ENCODE measurements at regions not wholly inside any gene's neighbourhood (a gene's known extent, or its start where the extent isn't known, plus 50 kb on each side); places are given as distances from the start of the nearest gene placed in this dataset.
"Not testable (repeated sequence)": the region's sequence is repeated elsewhere in the genome, so short reads cannot be mapped to it uniquely, and the experiment has no call there.

GRCh38 chr7:81154565-81154964, 235.7 kb upstream of the SEMA3C start:
- H3K4me3 ChIP-seq (replicated peaks; ENCODE audit: low read depth, low read length), result no peak overlapping the region
- DNase-seq (ENCODE audit: extremely low read depth, low read depth), result no peak
- TF ChIP-seq CTCF (IDR thresholded peaks at IDR 0.05; ENCODE audit: low read depth, low read length, missing control alignments), result no peak

GRCh38 chr7:81152925-81153324, 234.1 kb upstream of the SEMA3C start:
- not testable (repeated sequence) for H3K4me3 ChIP-seq (replicated peaks; ENCODE audit: low read depth, low read length); DNase-seq (ENCODE audit: extremely low read depth, low read depth)

- TF ChIP-seq CTCF (IDR thresholded peaks at IDR 0.05; ENCODE audit: low read depth, low read length, missing control alignments), result no peak
- DNase-seq (ENCODE audit: extremely low read depth, low read depth), result no peak
- no peak overlapping the region for H3K4me3 ChIP-seq (replicated peaks; ENCODE audit: low read depth, low read length)
These were observed 232.1 kb upstream of the SEMA3C start for GRCh38 chr7:81150951-81151361.

GRCh38 chr7:81143856-81144255, 225.0 kb upstream of the SEMA3C start:
- no peak for DNase-seq (ENCODE audit: extremely low read depth, low read depth)
- no peak for TF ChIP-seq CTCF (IDR thresholded peaks at IDR 0.05; ENCODE audit: low read depth, low read length, missing control alignments)
- H3K4me3 ChIP-seq (replicated peaks; ENCODE audit: low read depth, low read length), result no peak overlapping the region

GRCh38 chr7:81141257-81142205, 222.7 kb upstream of the SEMA3C start:
- not testable (repeated sequence) for H3K4me3 ChIP-seq (replicated peaks; ENCODE audit: low read depth, low read length); DNase-seq (ENCODE audit: extremely low read depth, low read depth)

- DNase-seq (ENCODE audit: extremely low read depth, low read depth), result no peak
- no peak overlapping the region for H3K4me3 ChIP-seq (replicated peaks; ENCODE audit: low read depth, low read length)
These were observed 221.9 kb upstream of the SEMA3C start for GRCh38 chr7:81140775-81141174.

GRCh38 chr7:81140252-81140651, 221.4 kb upstream of the SEMA3C start:
- DNase-seq (ENCODE audit: extremely low read depth, low read depth), result no peak
- H3K4me3 ChIP-seq (replicated peaks; ENCODE audit: low read depth, low read length), result no peak overlapping the region
- TF ChIP-seq CTCF (IDR thresholded peaks at IDR 0.05; ENCODE audit: low read depth, low read length, missing control alignments), result no peak

More at GRCh38 chr7:81140775-81141174, 221.9 kb upstream of the SEMA3C start:
- no peak for TF ChIP-seq CTCF (IDR thresholded peaks at IDR 0.05; ENCODE audit: low read depth, low read length, missing control alignments)

GRCh38 chr7:81138870-81139269, 220.0 kb upstream of the SEMA3C start:
- DNase-seq (ENCODE audit: extremely low read depth, low read depth), result no peak
- TF ChIP-seq CTCF (IDR thresholded peaks at IDR 0.05; ENCODE audit: low read depth, low read length, missing control alignments), result no peak
- no peak overlapping the region for H3K4me3 ChIP-seq (replicated peaks; ENCODE audit: low read depth, low read length)

Measured in HFF-Myc (cell line).